ENCODE measurements at regions not wholly inside any gene's neighbourhood (a gene's known extent, or its start where the extent isn't known, plus 50 kb on each side); places are given as distances from the start of the nearest gene placed in this dataset.

GRCh38 chr18:78230911-78231310 lies 748.7 kb upstream of the SALL3 start:
- TF ChIP-seq CTCF (IDR thresholded peaks at IDR 0.05; ENCODE audit: control insufficient read depth, insufficient read depth, low read depth, low read length, missing control alignments): no peak
- no peak for DNase-seq (ENCODE audit: low read depth)
- H3K4me3 ChIP-seq (ENCODE audit: control insufficient read depth, low read depth, low read length): no peak overlapping the region

GRCh38 chr18:78232196-78232595 lies 747.4 kb upstream of the SALL3 start:
- H3K4me3 ChIP-seq (ENCODE audit: control insufficient read depth, low read depth, low read length): no peak overlapping the region
- TF ChIP-seq CTCF (IDR thresholded peaks at IDR 0.05; ENCODE audit: control insufficient read depth, insufficient read depth, low read depth, low read length, missing control alignments): no peak
- no peak for DNase-seq (ENCODE audit: low read depth)

GRCh38 chr18:78237864-78238263 lies 741.8 kb upstream of the SALL3 start:
- no peak overlapping the region for H3K4me3 ChIP-seq (ENCODE audit: control insufficient read depth, low read depth, low read length)
- no peak for DNase-seq (ENCODE audit: low read depth)
- TF ChIP-seq CTCF (IDR thresholded peaks at IDR 0.05; ENCODE audit: control insufficient read depth, insufficient read depth, low read depth, low read length, missing control alignments): no peak

- no peak for DNase-seq (ENCODE audit: low read depth)
- H3K4me3 ChIP-seq (ENCODE audit: control insufficient read depth, low read depth, low read length): no peak overlapping the region
- TF ChIP-seq CTCF (IDR thresholded peaks at IDR 0.05; ENCODE audit: control insufficient read depth, insufficient read depth, low read depth, low read length, missing control alignments): no peak
Measured at GRCh38 chr18:78238404-78239089, 741.1 kb upstream of the SALL3 start.

DNA sequence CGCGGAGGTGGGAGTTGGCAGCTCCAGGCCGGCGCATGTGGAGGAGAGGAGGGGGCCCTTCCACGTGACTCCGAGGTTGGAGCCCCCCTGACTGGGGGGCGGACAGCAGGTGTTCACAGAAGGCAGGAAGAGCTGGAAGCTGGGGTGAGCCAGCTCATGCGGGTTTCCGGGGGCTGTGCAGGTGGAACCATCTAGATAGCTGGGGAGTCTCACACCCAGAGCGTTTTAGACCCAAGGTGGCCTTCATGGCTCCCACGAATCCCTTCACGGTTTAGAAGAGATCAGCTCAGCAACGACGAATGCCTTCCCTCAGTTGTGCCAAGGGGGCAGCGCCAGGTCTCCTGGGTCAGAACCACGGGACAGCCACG lies 740.5 kb upstream of the SALL3 start:
- no peak for DNase-seq (ENCODE audit: low read depth)
- no peak for TF ChIP-seq CTCF (IDR thresholded peaks at IDR 0.05; ENCODE audit: control insufficient read depth, insufficient read depth, low read depth, low read length, missing control alignments)
- no peak overlapping the region for H3K4me3 ChIP-seq (ENCODE audit: control insufficient read depth, low read depth, low read length)

DNA sequence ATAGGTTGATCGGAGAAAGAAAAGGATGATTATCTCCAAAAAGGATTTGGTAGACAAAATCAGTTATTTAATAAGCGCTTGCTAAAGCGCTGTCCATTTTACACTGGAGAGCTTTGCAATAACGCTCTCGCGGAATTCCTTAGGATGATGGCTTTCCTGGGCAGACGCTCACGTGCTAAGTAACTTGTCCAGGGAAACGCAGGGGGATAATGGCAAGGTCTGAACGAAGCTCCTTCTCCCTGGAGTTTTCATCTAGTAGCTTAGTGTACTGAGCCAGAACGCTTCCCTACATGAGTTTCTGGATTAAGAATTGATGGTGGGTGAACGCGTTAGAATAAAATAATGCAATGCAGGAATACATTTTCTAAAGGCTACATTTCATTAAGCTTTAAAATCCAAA lies 739.5 kb upstream of the SALL3 start:
- no peak overlapping the region for H3K4me3 ChIP-seq (ENCODE audit: control insufficient read depth, low read depth, low read length)
- TF ChIP-seq CTCF (IDR thresholded peaks at IDR 0.05; ENCODE audit: control insufficient read depth, insufficient read depth, low read depth, low read length, missing control alignments): no peak
- no peak for DNase-seq (ENCODE audit: low read depth)

Data from AG09309 (cell line).